ENCODE measurements at regions not wholly inside any gene's neighbourhood (a gene's known extent, or its start where the extent isn't known, plus 50 kb on each side); places are given as distances from the start of the nearest gene placed in this dataset.

DNA sequence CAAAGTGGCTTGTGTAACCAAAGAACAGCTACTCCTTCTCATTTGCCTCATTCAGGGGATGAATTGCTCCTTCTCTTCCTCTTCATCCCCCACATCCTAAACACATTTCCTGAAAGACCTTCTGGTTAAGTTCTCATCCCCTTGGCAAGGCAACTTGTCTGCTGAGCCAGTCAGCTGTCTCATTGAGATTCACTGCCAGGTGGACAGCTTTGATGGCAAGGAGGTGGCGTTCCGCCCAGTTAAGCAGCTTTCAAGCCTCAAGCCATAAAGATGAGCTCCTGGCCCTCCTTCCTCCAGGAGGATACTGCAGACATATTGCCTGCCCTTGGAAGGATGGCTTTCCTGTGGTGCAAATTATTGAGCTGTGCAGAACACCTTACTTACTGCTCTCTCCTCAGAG, 448.6 kb upstream of the MPDZ start:
- FAIRE-seq, result no peak
- DNase-seq (ENCODE audit: extremely low spot score, insufficient read length, low read depth), result no peak

- FAIRE-seq, result no peak
- DNase-seq (ENCODE audit: extremely low spot score, insufficient read length, low read depth), result no peak
Observed at GRCh38 chr9:13726746-13727145, 447.3 kb upstream of the MPDZ start.

DNA sequence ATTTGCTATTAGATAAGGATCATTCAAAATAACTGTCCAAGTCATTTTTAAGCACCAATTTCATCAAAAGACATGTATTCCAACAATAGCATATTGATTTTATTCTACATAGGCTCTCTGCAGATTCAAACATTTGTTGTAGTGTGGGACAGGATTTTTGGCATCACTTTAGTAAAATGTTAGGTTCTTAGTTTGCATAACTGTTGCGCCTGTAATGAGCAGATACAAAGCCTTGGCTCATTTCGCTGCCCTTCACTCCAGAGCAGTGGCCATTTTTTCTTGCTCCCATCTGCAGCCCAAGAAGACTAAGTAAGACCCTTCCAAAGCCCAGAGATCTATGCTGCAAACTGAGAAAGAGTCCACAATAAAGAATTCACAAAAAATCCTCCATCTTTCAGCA, 446.0 kb upstream of the MPDZ start:
- FAIRE-seq, result no peak
- no peak for DNase-seq (ENCODE audit: extremely low spot score, insufficient read length, low read depth)

DNA sequence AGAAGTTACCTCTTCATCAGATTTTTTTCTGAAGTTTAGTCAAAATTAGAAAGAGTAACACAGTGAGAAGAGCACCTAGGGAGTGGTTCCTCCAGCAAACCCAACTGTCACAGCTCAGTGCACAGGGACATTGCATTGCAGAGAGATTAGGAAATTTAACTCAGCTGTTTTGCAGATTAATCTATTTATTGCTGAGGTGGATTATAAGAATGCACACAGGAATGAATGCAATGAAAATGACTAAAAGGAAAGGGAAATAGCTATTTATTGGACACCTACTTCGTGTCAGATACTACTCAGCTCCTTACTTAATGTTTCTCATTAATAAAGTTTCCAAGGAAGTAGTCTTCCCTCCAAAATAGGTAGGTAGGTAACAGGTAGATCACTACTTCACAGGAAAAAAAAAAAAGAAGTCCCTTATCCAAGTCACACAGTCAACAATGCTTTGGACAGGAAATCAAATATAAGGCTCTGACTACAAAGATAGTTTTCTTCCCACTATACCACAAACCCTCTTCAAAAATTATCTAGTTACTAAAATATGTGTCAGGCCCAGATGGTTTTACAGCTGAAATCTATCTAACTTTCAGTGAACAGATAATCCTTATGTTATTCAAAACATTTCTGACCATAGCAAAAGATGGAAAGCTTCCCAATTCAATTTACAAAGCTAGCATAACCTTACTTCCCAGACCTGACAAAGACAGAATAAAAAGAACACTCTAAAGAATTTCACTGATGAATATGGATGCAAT, 442.2 kb upstream of the MPDZ start:
- DNase-seq (ENCODE audit: extremely low spot score, insufficient read length, low read depth) (no peak), FAIRE-seq (no peak)

DNA sequence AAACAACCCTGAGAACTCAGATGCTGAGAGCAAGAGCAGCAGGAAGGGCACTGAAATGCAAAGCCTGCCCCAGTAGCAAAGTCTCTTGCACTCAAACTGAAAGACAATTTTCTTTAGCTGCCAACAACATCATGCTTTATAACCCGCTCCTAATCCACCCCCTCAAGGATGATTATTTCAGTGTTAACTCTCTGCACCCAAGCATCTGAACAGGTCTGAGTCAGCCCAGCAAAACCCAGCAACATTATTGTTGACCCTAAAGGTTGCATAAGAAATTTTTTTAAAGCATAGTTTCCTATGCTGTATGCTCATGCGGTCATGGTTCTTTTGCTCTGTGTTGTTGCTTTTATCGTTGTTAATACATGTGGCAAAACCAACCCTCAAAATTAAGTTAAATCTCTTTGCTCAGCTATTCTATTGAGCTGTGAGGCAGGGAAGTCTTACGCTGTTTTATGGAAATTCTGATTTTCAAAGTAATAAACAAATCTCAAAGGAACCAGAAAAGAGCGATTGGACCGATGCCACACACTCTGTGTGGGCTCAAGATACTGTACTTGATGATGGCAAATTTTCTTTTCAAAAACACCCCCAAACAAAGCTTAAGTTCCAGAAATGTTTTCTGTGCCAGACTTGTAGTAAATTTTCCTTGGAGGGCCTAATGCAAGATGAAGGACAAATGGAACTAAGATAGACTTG, 440.6 kb upstream of the MPDZ start:
- DNase-seq (ENCODE audit: extremely low spot score, insufficient read length, low read depth), result no peak
- FAIRE-seq, result no peak

GRCh38 chr9:13719446-13719845, 440.0 kb upstream of the MPDZ start:
- DNase-seq (ENCODE audit: extremely low spot score, insufficient read length, low read depth) (no peak), FAIRE-seq (no peak)

- FAIRE-seq (no peak), DNase-seq (ENCODE audit: extremely low spot score, insufficient read length, low read depth) (no peak)
Observed at GRCh38 chr9:13718539-13718938, 439.0 kb upstream of the MPDZ start.

- DNase-seq (ENCODE audit: extremely low spot score, insufficient read length, low read depth) (no peak), FAIRE-seq (no peak)
Observed at GRCh38 chr9:13718086-13718485, 438.6 kb upstream of the MPDZ start.

- FAIRE-seq, result no peak
Observed at GRCh38 chr9:13717322-13718054, 438.0 kb upstream of the MPDZ start.

DNA sequence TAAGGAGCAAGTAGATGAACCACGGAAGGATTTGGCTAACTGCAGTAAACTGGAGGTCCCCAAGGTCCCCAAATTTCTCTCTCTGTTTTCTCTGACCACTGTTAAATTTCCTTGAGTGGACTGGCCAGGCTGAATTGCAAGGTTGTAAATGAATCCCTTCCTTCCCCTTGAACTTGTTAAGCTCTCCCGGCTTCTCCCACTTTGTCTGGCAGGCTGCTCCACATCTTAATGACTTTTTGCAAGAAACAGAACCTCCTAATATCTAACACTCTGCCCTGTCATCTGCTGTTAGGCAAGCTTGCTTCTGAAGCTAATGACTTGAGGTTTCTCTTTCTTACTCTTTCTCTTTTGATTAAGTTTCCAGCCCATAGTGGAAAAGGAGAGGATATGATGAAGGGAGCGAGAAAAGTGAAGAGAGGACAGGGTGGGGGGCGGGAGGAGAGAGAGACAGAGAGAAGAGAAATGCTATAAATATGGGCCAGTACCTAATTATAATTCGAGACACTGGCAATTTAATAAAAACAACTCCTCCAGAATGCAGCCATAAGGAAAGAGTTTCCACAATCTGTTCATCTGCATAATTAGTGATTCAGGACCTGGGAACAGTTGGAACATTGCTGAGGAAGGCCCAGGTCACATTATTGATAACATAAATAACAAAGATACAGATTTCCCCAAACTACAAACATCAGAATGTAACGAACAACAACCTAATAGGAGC, 437.3 kb upstream of the MPDZ start:
- FAIRE-seq (no peak), DNase-seq (ENCODE audit: extremely low spot score, insufficient read length, low read depth) (no peak)

More at GRCh38 chr9:13717322-13718054, 438.0 kb upstream of the MPDZ start:
- DNase-seq (ENCODE audit: extremely low spot score, insufficient read length, low read depth), result no peak

DNA sequence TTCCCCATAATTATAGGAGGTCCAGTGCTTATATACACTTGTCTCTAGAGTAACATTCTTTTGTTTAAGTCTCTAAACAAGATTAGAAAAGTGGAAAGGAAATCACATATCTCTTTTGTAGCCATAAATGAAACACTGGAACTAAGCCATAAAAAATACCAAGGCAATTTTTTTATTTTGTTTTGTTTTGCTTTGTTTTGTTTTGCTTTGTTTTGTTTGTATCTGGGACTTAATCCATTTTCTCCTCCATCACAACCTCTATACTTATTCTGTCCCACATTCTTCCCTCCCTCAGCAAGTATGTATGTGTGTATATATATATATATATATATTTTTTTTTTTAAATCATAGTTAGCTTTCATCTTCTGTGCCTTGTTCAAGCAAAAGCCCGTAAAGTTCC, 436.6 kb upstream of the MPDZ start:
- FAIRE-seq, result no peak
- no peak for DNase-seq (ENCODE audit: extremely low spot score, insufficient read length, low read depth)

- no peak for DNase-seq (ENCODE audit: extremely low spot score, insufficient read length, low read depth)
- FAIRE-seq, result no peak
Observed at GRCh38 chr9:13715430-13715829, 435.9 kb upstream of the MPDZ start.

GRCh38 chr9:13707612-13708576, 428.4 kb upstream of the MPDZ start:
- DNase-seq (ENCODE audit: extremely low spot score, insufficient read length, low read depth), result no peak
- FAIRE-seq, result no peak

GRCh38 chr9:13705918-13706317, 426.4 kb upstream of the MPDZ start:
- DNase-seq (ENCODE audit: extremely low spot score, insufficient read length, low read depth), result no peak
- FAIRE-seq, result no peak

- FAIRE-seq (no peak), DNase-seq (ENCODE audit: extremely low spot score, insufficient read length, low read depth) (no peak)
Observed at GRCh38 chr9:13705373-13705772, 425.9 kb upstream of the MPDZ start.

GRCh38 chr9:13690595-13690994, 411.1 kb upstream of the MPDZ start:
- FAIRE-seq (no peak), DNase-seq (ENCODE audit: extremely low spot score, insufficient read length, low read depth) (no peak)

DNA sequence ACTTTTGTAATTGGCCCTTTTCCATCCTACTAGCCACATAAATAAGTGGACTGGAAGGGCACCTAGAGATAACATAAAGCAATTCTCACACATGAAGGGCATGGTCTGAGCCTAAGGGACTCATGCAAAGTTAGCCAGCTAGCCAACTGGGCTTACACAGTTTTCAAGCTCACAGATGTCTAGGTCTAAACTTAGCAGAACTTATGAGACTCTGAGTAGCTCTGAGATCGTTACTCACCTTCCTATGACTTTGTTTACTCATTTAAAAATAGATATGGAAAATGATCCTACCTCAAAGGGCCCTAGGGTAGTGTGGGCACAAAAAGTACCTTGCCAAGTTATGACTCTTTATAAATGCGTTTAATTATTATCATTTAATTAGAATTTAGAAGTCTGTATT, 410.4 kb upstream of the MPDZ start:
- FAIRE-seq (no peak), DNase-seq (ENCODE audit: extremely low spot score, insufficient read length, low read depth) (no peak)

DNA sequence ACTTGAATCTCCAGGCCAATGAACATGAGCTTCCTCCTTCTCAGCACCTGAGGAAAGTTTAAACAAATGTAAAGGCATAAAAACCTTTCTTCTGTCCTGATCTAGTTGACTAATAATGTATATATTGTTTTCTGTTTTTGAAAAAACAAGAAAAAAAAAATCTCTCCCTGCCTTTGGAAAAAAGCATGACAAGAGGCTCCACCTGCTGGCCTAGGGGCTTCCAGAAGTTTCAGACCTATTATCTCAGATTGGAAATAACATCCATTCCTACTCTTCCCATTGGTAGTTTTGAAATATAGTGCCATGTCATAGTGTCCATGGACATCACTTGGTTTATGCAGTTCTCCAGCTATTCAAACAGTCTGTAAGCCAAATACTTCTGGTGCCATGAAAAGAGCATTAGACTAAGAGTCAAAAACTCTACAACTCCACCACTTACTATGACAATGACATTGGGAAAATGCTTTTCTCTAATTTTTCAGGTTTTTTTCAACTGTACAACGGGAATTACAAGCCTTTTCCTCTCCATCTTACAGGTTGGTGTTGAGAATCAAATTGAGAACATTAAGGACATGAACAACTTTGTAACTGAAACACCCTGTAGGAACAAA, 409.6 kb upstream of the MPDZ start:
- no peak for DNase-seq (ENCODE audit: extremely low spot score, insufficient read length, low read depth)
- no peak for FAIRE-seq

Measured in GM18507 (cell line).